Hematopoietic multipotent progenitor cell treated with erythropoietin and hydrocortisone succinate and interleukin-3 and kit ligand, for 8 days (in vitro differentiated cells): ENCODE measurements at regions not wholly inside any gene's neighbourhood (a gene's known extent, or its start where the extent isn't known, plus 50 kb on each side); places are given as distances from the start of the nearest gene placed in this dataset.
"Not testable (repeated sequence)": the region's sequence is repeated elsewhere in the genome, so short reads cannot be mapped to it uniquely, and the experiment has no call there.

Source experiments
- DNase-seq: peaks from one replicate; pipeline ENCODE4 v3.0.0-alpha.2; 2015

- DNase-seq: not testable (repeated sequence)
Measured at GRCh38 chr18:14188751-14189406, 56.6 kb upstream of the ZNF519 start.
